Nephron progenitor cell (in vitro differentiated cells): ENCODE measurements at regions not wholly inside any gene's neighbourhood (a gene's known extent, or its start where the extent isn't known, plus 50 kb on each side); places are given as distances from the start of the nearest gene placed in this dataset.

Experiments used
- DNase-seq: peaks from one replicate; pipeline ENCODE4 v3.0.0; 2021
- H3K27ac Mint-ChIP-seq: 2 replicates; pipeline ENCODE4 v1.8.0; 2021; ENCODE audit warnings: mild to moderate bottlenecking, moderate library complexity, mixed read lengths
- H3K27me3 Mint-ChIP-seq: 2 replicates; pipeline ENCODE4 v1.8.0; 2021; ENCODE audit warnings: mild to moderate bottlenecking, low read depth, mixed read lengths; ENCODE audit not compliant: poor library complexity
- H3K36me3 Mint-ChIP-seq: 2 replicates; pipeline ENCODE4 v1.8.0; 2021; ENCODE audit warnings: low read depth, mixed read lengths
- H3K4me1 Mint-ChIP-seq: 2 replicates; pipeline ENCODE4 v1.8.0; 2021; ENCODE audit warnings: mixed read lengths
- H3K4me3 Mint-ChIP-seq: 2 replicates; pipeline ENCODE4 v1.8.0; 2021; ENCODE audit warnings: mild to moderate bottlenecking, moderate library complexity, mixed read lengths
- H3K9me3 Mint-ChIP-seq: 2 replicates; pipeline ENCODE4 v1.8.0; 2021; ENCODE audit warnings: mild to moderate bottlenecking, moderate library complexity, mixed read lengths
- CTCF ChIP-seq: fragments of 200-600 bp; sonication (generic); IDR thresholded peaks from 2 replicates; pipeline ENCODE4 v1.5.0; 2021; ENCODE audit warnings: antibody characterized with exemption

GRCh38 chr6:168866534-168866933 lies 387.1 kb downstream of the THBS2 start:
- peaks cover 14% of the 10 kb centered on the region for H3K4me1 Mint-ChIP-seq
- DNase-seq, result no peak
- no peak overlapping the region for H3K27ac Mint-ChIP-seq
- H3K27me3 Mint-ChIP-seq, result peaks cover 7% of the 10 kb centered on the region
- H3K36me3 Mint-ChIP-seq, result no peaks in the 10 kb centered on the region
- no peaks in the 10 kb centered on the region for H3K9me3 Mint-ChIP-seq
- no peak for TF ChIP-seq CTCF
- no peak overlapping the region for H3K4me3 Mint-ChIP-seq

- TF ChIP-seq CTCF, result no peak
- Mint-ChIP-seq H3K27me3 (peaks cover 5% of the 10 kb centered on the region), H3K4me1 (peaks cover 11% of the 10 kb centered on the region), H3K4me3 (no peak overlapping the region), H3K27ac (no peak overlapping the region), H3K9me3 (no peaks in the 10 kb centered on the region), H3K36me3 (no peaks in the 10 kb centered on the region)
- DNase-seq, result no peak
Observed at GRCh38 chr6:168865522-168865921, 388.1 kb downstream of the THBS2 start.

GRCh38 chr6:168864541-168865460 lies 388.8 kb downstream of the THBS2 start:
- H3K4me3 Mint-ChIP-seq, result no peak overlapping the region
- H3K27ac Mint-ChIP-seq, result no peak overlapping the region
- DNase-seq, result no peak
- H3K27me3 Mint-ChIP-seq, result peaks cover 4% of the 10 kb centered on the region
- no peaks in the 10 kb centered on the region for H3K9me3 Mint-ChIP-seq
- H3K4me1 Mint-ChIP-seq, result peaks cover 11% of the 10 kb centered on the region
- no peaks in the 10 kb centered on the region for H3K36me3 Mint-ChIP-seq
- no peak for TF ChIP-seq CTCF

- TF ChIP-seq CTCF, result no peak
- no peak overlapping the region for H3K4me3 Mint-ChIP-seq
- no peaks in the 10 kb centered on the region for H3K36me3 Mint-ChIP-seq
- no peaks in the 10 kb centered on the region for H3K27me3 Mint-ChIP-seq
- no peak for DNase-seq
- H3K9me3 Mint-ChIP-seq, result no peaks in the 10 kb centered on the region
- H3K27ac Mint-ChIP-seq, result no peak overlapping the region
- H3K4me1 Mint-ChIP-seq, result peaks cover 20% of the 10 kb centered on the region
Observed at GRCh38 chr6:168863467-168863866, 390.2 kb downstream of the THBS2 start.

- no peak for DNase-seq
- peaks cover 17% of the 10 kb centered on the region for H3K4me1 Mint-ChIP-seq
- no peak for TF ChIP-seq CTCF
- H3K4me3 Mint-ChIP-seq, result no peak overlapping the region
- H3K27me3 Mint-ChIP-seq, result no peaks in the 10 kb centered on the region
- no peaks in the 10 kb centered on the region for H3K36me3 Mint-ChIP-seq
- no peaks in the 10 kb centered on the region for H3K9me3 Mint-ChIP-seq
- no peak overlapping the region for H3K27ac Mint-ChIP-seq
Observed at GRCh38 chr6:168862346-168862980, 391.2 kb downstream of the THBS2 start.
